ENCODE measurements at regions not wholly inside any gene's neighbourhood (a gene's known extent, or its start where the extent isn't known, plus 50 kb on each side); places are given as distances from the start of the nearest gene placed in this dataset.

DNA sequence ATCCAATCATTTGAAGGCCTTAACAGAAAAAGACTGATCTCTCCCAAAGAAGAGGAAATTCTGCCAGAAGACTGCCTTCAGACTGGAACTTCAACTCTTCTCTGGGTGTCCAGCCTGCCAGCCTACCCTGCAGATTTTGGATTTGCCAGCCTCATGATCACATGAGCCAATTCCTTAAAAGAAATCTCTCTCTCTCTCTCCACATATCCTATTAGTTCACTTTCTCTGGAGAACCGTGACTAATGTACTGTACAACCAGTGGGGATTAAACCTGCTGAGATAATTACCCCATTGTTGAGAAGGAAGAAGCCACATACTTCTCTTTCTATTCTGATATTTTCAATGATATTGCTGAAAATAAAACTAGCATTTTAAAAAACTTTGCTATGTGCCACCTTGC lies 711.3 kb upstream of the AMOT start:
- no peak for TF ChIP-seq POLR2A (IDR thresholded peaks at IDR 0.05)
- TF ChIP-seq, protein P1, sequence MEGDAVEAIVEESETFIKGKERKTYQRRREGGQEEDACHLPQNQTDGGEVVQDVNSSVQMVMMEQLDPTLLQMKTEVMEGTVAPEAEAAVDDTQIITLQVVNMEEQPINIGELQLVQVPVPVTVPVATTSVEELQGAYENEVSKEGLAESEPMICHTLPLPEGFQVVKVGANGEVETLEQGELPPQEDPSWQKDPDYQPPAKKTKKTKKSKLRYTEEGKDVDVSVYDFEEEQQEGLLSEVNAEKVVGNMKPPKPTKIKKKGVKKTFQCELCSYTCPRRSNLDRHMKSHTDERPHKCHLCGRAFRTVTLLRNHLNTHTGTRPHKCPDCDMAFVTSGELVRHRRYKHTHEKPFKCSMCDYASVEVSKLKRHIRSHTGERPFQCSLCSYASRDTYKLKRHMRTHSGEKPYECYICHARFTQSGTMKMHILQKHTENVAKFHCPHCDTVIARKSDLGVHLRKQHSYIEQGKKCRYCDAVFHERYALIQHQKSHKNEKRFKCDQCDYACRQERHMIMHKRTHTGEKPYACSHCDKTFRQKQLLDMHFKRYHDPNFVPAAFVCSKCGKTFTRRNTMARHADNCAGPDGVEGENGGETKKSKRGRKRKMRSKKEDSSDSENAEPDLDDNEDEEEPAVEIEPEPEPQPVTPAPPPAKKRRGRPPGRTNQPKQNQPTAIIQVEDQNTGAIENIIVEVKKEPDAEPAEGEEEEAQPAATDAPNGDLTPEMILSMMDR (IDR thresholded peaks at IDR 0.05) = no peak
- no peaks in the 10 kb centered on the region for H3K36me3 ChIP-seq (replicated peaks in 1 of 2; ENCODE audit: insufficient read depth in 1 of 2, low read depth in 2 of 2)
- intact Hi-C loops (cut with DNase I) = no loop called here
- WGBS, 2 donors = 57 to 100% methylated on average over 1 of the region's 1 CpG
- ATAC-seq (no peak), DNase-seq (no peak)
- no peaks in the 10 kb centered on the region for H3K4me1 ChIP-seq
- H3K9me3 ChIP-seq = no peaks in the 10 kb centered on the region
- no peak overlapping the region for H3K27ac ChIP-seq
- no peaks in the 10 kb centered on the region for H3K27me3 ChIP-seq
- no peak overlapping the region for H3K4me3 ChIP-seq

DNA sequence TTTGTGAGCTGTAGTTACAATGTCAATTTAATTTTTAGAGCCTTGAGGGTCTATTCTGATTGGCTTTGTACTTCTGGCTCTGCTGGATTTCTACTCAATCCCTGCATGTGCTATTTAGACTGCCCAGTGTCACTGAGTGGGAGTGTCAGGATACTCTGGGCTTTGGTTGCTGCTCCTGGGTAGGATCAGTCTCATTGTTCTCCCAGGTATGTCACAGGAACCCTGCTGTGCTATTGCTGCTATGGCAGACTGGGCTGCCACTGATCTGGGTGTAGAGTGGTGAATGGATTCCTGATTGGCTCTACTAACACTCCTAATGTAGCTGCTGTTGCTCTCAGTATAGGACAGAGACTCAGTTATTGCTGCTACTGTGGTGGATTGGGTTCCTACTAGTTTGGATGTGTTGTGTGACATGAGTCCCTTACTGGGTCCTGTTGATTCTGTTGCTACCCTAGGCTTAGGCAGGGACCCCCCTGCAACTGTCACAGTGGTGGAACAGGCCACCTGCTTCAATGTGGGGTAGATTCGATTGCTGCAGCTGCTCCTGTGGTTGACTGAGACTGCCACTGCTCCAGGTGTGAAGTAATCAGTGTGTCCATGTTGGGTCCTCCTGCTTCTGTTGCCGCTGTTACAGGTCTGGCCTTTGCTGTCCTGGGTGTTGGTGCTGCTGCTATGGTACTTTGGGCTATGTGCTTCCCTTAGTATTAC lies 707.8 kb upstream of the AMOT start:
- Histone ChIP-seq H3K9me3 (no peaks in the 10 kb centered on the region), H3K27ac (no peak overlapping the region), H3K27me3 (no peaks in the 10 kb centered on the region), H3K36me3 (replicated peaks in 1 of 2; ENCODE audit: insufficient read depth in 1 of 2, low read depth in 2 of 2) (no peaks in the 10 kb centered on the region), H3K4me1 (no peaks in the 10 kb centered on the region), H3K4me3 (no peak overlapping the region)
- WGBS, 2 donors = 74 to 100% methylated on average over 1 to 2 of the region's 2 CpGs
- DNase-seq = no peak
- no peak for ATAC-seq
- TF ChIP-seq POLR2A (IDR thresholded peaks at IDR 0.05) = no peak
- TF ChIP-seq, protein P1 (IDR thresholded peaks at IDR 0.05) = no peak
- intact Hi-C loops (cut with DNase I) = no loop called here

DNA sequence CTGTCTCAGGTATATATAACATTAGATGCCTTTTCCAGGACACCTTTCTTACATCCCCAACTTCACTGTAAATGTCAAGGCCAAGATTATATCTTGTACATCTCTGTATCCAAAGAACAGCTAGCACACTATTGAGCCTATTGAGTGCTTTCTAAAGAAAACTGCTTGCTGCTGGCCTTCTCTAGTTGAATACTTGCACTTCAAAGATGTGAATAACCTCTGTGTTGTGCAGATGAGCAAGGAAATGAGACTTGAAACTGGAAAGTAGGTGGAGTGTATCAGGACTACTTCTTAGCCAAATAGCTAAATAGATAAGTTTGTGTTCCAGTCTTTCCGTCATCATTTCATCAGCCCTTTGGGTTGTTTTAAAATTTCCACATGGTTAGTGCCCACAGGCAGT lies 704.4 kb upstream of the AMOT start:
- no peak overlapping the region for H3K27ac ChIP-seq
- TF ChIP-seq, protein P1 (IDR thresholded peaks at IDR 0.05) = no peak
- no peak for TF ChIP-seq POLR2A (IDR thresholded peaks at IDR 0.05)
- ATAC-seq (no peak), DNase-seq (no peak)
- H3K4me3 ChIP-seq = no peak overlapping the region
- intact Hi-C loops (cut with DNase I) = no loop called here
- H3K4me1 ChIP-seq = no peaks in the 10 kb centered on the region
- 69% methylated on average over 1 of the region's 1 CpG; no CpG with 5 or more reads in 1 of the 2 donors for WGBS, 2 donors
- H3K36me3 ChIP-seq (replicated peaks in 1 of 2; ENCODE audit: insufficient read depth in 1 of 2, low read depth in 2 of 2) = no peaks in the 10 kb centered on the region
- H3K9me3 ChIP-seq = no peaks in the 10 kb centered on the region
- H3K27me3 ChIP-seq = no peaks in the 10 kb centered on the region

DNA sequence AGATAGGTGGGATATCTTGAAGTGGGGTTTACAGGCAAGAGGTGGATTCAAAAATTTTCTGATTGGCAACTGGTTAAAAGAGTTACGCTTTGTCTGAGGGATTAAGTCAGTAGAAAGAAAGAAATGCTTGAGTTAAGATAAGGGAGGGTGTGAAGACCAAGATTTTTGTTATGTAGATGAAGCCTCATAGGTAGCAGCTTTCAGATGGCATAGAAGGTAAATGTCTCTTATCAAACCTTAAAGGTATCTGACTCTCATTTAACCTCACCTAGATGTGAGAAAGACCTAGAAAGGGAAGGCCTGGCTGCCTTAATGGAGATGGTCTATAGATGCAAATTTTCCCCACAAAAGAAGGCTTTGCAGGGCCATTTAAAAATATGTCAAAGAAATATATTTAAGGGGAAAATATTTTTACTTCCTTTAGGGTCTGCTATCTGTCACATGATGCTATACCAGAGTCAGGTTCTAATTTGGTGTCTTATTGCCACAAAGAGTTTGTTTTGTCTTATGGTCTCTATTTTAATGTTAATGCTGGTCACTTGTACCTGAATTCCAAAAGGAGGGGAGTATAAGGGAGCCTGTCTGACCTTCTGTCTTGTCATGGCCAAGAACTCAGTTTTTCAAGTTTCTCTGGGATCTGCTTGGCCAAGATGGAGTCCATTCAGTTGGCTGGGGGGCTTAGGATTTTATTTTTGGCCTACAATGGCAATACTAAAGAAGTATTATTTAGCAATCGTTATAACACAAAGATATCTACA lies 699.1 kb upstream of the AMOT start:
- no peaks in the 10 kb centered on the region for H3K36me3 ChIP-seq (replicated peaks in 1 of 2; ENCODE audit: insufficient read depth in 1 of 2, low read depth in 2 of 2)
- no peaks in the 10 kb centered on the region for H3K4me1 ChIP-seq
- intact Hi-C loops (cut with DNase I) = no loop called here
- no peak overlapping the region for H3K27ac ChIP-seq
- 76 to 93% methylated on average over 2 of the region's 2 CpGs for WGBS, 2 donors
- ATAC-seq (no peak), DNase-seq (no peak)
- H3K27me3 ChIP-seq = no peaks in the 10 kb centered on the region
- TF ChIP-seq, protein P1 (IDR thresholded peaks at IDR 0.05) = no peak
- TF ChIP-seq POLR2A (IDR thresholded peaks at IDR 0.05) = no peak
- H3K9me3 ChIP-seq = no peaks in the 10 kb centered on the region
- H3K4me3 ChIP-seq = no peak overlapping the region
